Skeletal muscle satellite cell (primary cell): ENCODE measurements at regions not wholly inside any gene's neighbourhood (a gene's known extent, or its start where the extent isn't known, plus 50 kb on each side); places are given as distances from the start of the nearest gene placed in this dataset.

Experiments used
- H3K27me3 ChIP-seq: 2 replicates; pipeline ENCODE4 v1.7.0; 2013; ENCODE audit warnings: low read length; ENCODE audit not compliant: control insufficient read depth, insufficient read depth
- H3K36me3 ChIP-seq: 2 replicates; pipeline ENCODE4 v1.7.0; 2013; ENCODE audit warnings: mild to moderate bottlenecking, control low read depth, low read length; ENCODE audit not compliant: insufficient read depth
- H3K4me1 ChIP-seq: 2 replicates; pipeline ENCODE4 v1.7.0; 2013; ENCODE audit warnings: low read length; ENCODE audit not compliant: control insufficient read depth, insufficient read depth
- H3K4me2 ChIP-seq: 2 replicates; pipeline ENCODE4 v1.7.0; 2013; ENCODE audit warnings: mild to moderate bottlenecking, low read length
- H3K4me3 ChIP-seq: 2 replicates; pipeline ENCODE4 v1.7.0; 2013; ENCODE audit warnings: low read length
- H3K9ac ChIP-seq: 2 replicates; pipeline ENCODE4 v1.7.0; 2013; ENCODE audit warnings: mild to moderate bottlenecking, low read depth, low read length, moderate library complexity
- H3K9me3 ChIP-seq: replicated peaks from 2 replicates; pipeline ENCODE4 v1.7.0; 2013; ENCODE audit warnings: mild to moderate bottlenecking, control low read depth, low read length

GRCh38 chr5:174180639-174181038 is 135.1 kb downstream of the NSG2 start:
- Histone ChIP-seq H3K9ac (no peak overlapping the region), H3K9me3 (peaks cover 8% of the 10 kb centered on the region), H3K27me3 (no peaks in the 10 kb centered on the region), H3K4me3 (no peak overlapping the region), H3K36me3 (no peaks in the 10 kb centered on the region), H3K4me1 (no peaks in the 10 kb centered on the region), H3K4me2 (no peak overlapping the region)

DNA sequence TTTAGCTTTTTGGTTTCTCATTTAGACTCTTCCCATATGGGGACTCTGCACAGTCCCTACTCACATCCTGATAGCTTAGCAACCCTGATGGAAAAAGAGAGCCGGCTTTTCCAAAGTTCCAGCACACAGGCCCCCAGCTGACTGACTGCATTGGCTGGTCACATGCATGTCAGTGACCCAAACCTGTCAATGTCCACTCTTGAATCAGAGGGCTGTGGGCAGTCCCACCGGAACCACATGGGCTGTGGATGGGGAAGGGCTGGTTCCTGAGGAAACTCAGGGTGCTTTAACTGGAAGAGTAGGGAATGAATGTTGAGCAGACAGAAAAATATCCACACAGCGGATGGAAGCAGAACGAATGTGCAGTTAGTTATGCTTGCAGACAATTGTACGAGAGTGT is 136.6 kb downstream of the NSG2 start:
- no peak overlapping the region for H3K9ac ChIP-seq
- H3K27me3 ChIP-seq = no peaks in the 10 kb centered on the region
- H3K4me1 ChIP-seq = no peaks in the 10 kb centered on the region
- H3K9me3 ChIP-seq = peaks cover 4% of the 10 kb centered on the region
- no peak overlapping the region for H3K4me3 ChIP-seq
- no peak overlapping the region for H3K4me2 ChIP-seq
- H3K36me3 ChIP-seq = no peaks in the 10 kb centered on the region

DNA sequence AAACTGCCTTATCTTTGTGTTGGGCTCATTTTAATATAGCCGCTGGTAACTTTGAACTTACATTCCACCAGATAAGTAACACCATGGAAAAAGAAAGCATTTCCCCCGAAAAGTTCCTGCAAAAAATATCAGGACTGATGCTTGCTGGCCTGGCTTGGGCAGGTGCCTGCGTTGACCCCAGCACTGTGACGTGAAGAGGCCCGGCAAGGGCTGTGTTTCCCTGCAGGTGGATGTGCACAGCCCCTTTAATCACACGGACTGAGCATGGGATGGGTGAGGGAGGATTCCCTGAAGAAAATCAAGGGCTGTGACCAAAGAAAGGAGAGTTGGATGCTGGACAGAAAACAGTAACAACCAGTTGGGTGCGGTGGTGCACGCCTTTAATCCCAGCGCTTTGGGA is 138.2 kb downstream of the NSG2 start:
- Histone ChIP-seq H3K9me3 (peaks cover 4% of the 10 kb centered on the region), H3K4me2 (no peak overlapping the region), H3K36me3 (no peaks in the 10 kb centered on the region), H3K4me1 (no peaks in the 10 kb centered on the region), H3K27me3 (no peaks in the 10 kb centered on the region), H3K4me3 (no peak overlapping the region), H3K9ac (no peak overlapping the region)

DNA sequence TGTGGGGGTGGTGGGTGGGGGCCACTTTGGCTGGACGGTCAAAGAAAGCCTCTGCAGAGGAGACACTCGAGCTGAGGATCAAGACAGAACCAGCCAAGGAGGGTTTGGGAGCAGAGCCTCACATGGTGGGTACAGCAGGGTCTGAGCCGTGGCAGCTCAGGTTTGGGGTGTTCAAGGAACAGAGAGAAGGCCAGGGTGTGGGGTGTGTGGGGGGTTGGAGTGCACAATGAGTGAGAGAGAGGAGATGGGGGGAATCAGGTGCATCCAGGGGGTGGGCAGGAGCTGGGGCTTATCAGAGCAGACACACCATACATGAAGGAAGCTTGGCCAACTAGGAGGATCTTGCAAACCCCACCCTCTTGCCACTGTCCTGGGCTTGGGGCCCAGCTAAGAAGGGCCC is 140.0 kb downstream of the NSG2 start:
- Histone ChIP-seq H3K4me3 (no peak overlapping the region), H3K4me2 (no peak overlapping the region), H3K27me3 (no peaks in the 10 kb centered on the region), H3K9me3 (peaks cover 4% of the 10 kb centered on the region), H3K4me1 (no peaks in the 10 kb centered on the region), H3K9ac (no peak overlapping the region), H3K36me3 (no peaks in the 10 kb centered on the region)

GRCh38 chr5:174186096-174186695 is 140.7 kb downstream of the NSG2 start:
- no peaks in the 10 kb centered on the region for H3K36me3 ChIP-seq
- no peaks in the 10 kb centered on the region for H3K9me3 ChIP-seq
- no peak overlapping the region for H3K9ac ChIP-seq
- H3K4me3 ChIP-seq = no peak overlapping the region
- no peak overlapping the region for H3K4me2 ChIP-seq
- no peaks in the 10 kb centered on the region for H3K4me1 ChIP-seq
- H3K27me3 ChIP-seq = no peaks in the 10 kb centered on the region

GRCh38 chr5:174187001-174187400 is 141.5 kb downstream of the NSG2 start:
- H3K4me2 ChIP-seq = no peak overlapping the region
- H3K9me3 ChIP-seq = no peaks in the 10 kb centered on the region
- H3K4me1 ChIP-seq = no peaks in the 10 kb centered on the region
- no peak overlapping the region for H3K9ac ChIP-seq
- no peaks in the 10 kb centered on the region for H3K36me3 ChIP-seq
- H3K27me3 ChIP-seq = no peaks in the 10 kb centered on the region
- H3K4me3 ChIP-seq = no peak overlapping the region

DNA sequence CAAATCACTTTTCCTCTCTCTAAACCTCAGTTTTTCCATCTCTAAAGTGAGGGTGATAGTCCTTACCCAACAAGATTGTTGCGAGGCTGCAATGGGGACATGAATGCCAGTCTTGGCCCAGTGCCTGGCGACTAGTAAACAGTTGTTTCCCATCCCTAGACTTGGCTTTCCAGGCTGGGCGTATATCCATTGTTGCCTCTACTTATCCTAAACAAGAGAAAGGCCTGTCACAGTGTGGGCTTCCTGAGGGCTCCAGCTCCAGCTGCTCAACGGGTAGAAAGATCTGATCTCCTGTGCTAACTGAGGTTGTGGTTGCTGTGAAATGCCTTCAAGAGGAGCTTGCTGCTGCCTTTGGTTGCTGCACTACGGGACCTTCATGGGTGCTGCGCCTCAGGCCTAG is 142.0 kb downstream of the NSG2 start:
- Histone ChIP-seq H3K27me3 (no peaks in the 10 kb centered on the region), H3K4me1 (no peaks in the 10 kb centered on the region), H3K9ac (no peak overlapping the region), H3K36me3 (no peaks in the 10 kb centered on the region), H3K4me3 (no peak overlapping the region), H3K4me2 (no peak overlapping the region), H3K9me3 (no peaks in the 10 kb centered on the region)

DNA sequence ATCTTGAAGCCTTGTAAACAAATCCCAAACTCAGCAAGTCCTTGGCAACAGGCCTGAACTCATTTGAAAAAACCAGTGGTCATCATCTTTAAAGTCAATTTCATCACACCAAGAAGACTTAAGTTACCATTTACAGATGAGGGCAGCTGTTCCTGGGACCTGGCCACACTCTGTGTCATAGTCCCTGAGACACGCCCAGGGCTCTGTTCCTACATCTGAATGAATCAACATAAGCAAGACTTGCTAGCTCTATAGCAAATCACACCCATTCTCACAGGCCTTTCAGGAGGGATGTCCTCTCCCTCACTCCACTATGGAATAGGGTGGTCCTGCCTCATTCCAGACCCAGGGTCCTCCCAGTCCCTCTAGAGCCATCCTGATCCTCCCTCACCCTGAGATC is 142.8 kb downstream of the NSG2 start:
- H3K9me3 ChIP-seq = no peaks in the 10 kb centered on the region
- H3K27me3 ChIP-seq = no peaks in the 10 kb centered on the region
- H3K4me2 ChIP-seq = no peak overlapping the region
- no peak overlapping the region for H3K9ac ChIP-seq
- H3K4me1 ChIP-seq = no peaks in the 10 kb centered on the region
- H3K4me3 ChIP-seq = no peak overlapping the region
- no peaks in the 10 kb centered on the region for H3K36me3 ChIP-seq

DNA sequence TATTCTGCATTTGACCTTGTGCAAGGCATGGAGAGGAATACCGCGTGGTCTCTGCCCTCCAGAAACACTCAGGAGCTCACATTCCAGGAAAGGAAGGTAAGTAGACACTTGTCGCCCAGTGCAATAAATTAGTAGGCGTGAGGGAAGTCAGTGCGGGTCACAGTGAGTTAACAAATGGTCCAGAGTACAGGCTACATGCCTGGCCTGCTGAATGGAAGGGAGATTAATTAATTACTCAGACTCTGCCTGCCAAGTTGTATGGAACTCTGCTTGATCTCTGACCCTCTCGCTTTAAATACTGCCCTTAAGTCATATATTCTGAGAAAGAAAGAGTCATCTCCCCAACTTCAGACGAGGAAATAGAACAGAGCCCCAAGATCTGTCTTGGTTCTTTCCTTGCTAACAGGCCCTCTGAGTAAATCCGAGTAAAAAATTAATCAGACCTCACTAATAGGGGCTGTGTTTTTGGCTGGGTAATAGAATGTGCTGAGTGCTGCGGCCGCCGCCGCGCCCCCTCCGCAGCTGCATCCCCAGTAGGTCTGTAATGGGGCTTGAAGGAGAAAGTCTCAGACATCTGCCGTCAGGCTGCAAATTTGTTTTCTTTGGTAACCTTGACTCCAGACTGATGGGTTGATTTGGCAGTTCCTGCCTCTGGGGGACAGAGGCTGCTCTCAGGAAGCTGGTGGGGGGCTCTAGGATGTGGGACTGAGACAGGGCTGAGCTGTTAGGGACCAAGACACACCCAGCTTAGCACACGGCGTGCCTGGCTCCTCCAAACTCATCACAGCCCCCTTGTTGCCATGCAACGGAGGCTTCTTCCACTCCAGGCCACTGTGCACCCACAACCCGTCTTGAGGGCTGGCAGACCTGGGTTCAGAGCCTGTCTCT is 144.4 kb downstream of the NSG2 start:
- no peaks in the 10 kb centered on the region for H3K36me3 ChIP-seq
- no peak overlapping the region for H3K9ac ChIP-seq
- H3K4me2 ChIP-seq = no peak overlapping the region
- H3K4me1 ChIP-seq = no peaks in the 10 kb centered on the region
- H3K9me3 ChIP-seq = no peaks in the 10 kb centered on the region
- H3K4me3 ChIP-seq = no peak overlapping the region
- no peaks in the 10 kb centered on the region for H3K27me3 ChIP-seq

- Histone ChIP-seq H3K9ac (no peak overlapping the region), H3K9me3 (no peaks in the 10 kb centered on the region)
Observed at GRCh38 chr5:174191076-174191475, 145.6 kb downstream of the NSG2 start.

DNA sequence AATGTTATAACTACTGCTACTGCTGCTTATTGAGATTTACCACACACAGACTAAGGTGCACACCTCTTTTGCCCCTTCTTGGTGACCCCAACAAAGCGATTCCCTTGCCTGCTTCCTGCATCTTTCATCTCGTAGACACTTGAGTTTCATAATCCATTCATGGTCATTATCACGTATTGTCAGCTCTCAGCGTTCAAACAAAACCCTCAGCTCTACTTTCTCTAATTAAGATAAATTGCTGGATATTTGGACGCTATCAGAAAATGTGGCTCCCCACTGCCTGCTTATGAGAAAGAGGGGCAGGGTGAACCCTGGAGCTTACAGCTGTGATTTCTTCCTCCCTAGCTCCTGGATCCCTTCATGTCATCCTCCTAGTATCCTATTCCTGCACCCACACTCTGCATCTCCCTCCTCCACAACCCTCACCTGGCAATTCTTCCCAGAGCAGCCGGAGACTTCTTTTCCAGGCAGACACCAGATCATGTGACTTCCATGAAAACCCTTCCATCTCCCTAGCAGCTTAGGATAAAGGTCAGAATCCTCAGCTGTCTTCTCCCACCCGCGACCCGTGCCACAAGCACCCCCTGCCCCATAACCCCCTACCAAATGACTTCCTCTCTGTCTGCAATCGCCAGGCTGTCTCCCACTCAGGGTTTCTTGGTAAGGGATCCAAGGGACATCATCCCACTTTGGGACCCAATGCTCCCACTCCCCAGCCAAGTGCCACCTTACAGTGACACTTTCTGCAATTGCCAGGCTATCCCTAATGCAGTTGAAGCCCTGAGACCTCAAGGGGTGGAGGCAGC is 146.5 kb downstream of the NSG2 start:
- Histone ChIP-seq H3K4me1 (no peaks in the 10 kb centered on the region), H3K36me3 (no peaks in the 10 kb centered on the region), H3K9ac (no peak overlapping the region), H3K4me3 (no peak overlapping the region), H3K4me2 (no peak overlapping the region), H3K27me3 (no peaks in the 10 kb centered on the region), H3K9me3 (no peaks in the 10 kb centered on the region)

More at GRCh38 chr5:174191076-174191475, 145.6 kb downstream of the NSG2 start:
- Histone ChIP-seq H3K4me3 (no peak overlapping the region), H3K27me3 (no peaks in the 10 kb centered on the region), H3K36me3 (no peaks in the 10 kb centered on the region), H3K4me2 (no peak overlapping the region), H3K4me1 (no peaks in the 10 kb centered on the region)
